GM19397 (cell line): ENCODE measurements at regions not wholly inside any gene's neighbourhood (a gene's known extent, or its start where the extent isn't known, plus 50 kb on each side); places are given as distances from the start of the nearest gene placed in this dataset.
"Not testable (repeated sequence)": the region's sequence is repeated elsewhere in the genome, so short reads cannot be mapped to it uniquely, and the experiment has no call there.

Experiments
- ATAC-seq: cut with Tn5 transposase; IDR thresholded peaks from one replicate; pipeline ENCODE4 v1.9.1; 2021; ENCODE audit warnings: mild to moderate bottlenecking, moderate library complexity; ENCODE audit not compliant: unreplicated experiment

DNA sequence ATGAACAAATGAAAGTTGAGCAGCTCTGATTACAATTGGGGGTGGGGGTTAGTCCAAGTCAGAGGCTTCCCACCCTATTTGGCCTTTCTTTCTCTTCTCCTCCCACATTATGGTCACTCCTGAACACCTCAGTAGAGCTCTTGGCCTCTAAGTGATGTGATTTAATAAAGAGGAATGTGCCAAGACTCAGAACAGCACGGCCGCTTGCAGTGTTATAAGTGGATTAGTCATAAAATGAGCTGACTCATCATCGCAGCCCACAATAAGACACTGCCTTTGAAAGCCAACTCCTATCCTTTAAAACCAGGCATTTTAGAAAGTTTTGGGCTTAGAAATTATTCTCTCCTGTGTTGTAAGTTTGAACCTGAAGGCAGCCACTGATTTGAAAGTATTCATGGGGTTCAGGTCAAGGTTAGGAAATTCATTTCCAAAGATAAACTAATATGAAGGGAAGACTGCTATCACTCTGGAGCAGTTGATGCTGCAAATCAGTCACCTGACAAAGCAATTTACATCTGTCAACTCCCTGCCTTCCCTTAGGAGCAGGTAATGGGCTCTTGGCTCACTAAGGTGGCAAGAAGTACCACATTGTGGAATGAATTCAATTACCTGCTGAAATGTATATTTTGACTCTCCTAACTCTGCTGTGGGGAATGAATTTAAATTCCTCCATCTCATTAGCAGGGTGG lies 283.6 kb upstream of the NMUR2 start:
- ATAC-seq, result no peak

DNA sequence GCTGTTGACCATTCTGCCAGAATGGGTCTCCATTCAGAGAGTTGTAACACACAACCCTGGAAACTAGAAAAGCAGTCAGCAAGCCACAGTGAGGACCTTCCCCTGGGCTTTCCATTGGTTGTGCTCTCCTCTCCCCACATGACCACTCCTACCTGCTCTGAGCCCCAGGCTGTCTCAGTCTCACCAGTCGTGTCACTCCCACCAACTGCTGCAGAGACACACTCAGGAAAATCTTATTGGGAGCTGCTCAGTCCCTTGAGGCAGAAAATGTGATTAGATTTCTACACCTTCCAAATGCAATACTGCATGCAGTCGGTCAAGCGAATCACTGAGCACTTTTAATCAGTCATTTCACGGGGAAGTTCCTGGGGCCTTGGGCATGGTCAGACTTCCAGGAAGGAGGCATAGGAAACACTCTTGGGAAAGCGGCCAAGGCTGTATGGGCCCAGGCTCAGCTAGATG lies 284.2 kb upstream of the NMUR2 start:
- no peak for ATAC-seq

DNA sequence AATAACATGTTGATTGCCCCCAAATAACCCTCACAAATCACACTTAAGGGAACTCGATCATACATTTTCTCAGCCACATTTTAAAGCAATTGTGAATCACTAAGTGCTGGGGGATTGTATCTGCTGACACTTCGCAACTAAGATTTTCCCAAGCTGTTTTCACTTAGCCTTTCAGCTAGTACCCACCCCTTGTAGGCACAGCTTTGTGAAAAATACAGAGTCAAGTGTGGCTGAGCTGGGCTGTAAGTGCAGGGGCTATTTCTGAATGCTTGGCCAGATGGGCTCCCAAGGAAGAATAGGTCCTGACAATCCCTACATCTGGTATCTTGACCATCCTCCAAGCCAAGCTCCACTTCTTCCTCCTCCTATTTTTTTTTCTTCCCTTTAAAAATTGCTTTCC lies 289.2 kb upstream of the NMUR2 start:
- no peak for ATAC-seq

DNA sequence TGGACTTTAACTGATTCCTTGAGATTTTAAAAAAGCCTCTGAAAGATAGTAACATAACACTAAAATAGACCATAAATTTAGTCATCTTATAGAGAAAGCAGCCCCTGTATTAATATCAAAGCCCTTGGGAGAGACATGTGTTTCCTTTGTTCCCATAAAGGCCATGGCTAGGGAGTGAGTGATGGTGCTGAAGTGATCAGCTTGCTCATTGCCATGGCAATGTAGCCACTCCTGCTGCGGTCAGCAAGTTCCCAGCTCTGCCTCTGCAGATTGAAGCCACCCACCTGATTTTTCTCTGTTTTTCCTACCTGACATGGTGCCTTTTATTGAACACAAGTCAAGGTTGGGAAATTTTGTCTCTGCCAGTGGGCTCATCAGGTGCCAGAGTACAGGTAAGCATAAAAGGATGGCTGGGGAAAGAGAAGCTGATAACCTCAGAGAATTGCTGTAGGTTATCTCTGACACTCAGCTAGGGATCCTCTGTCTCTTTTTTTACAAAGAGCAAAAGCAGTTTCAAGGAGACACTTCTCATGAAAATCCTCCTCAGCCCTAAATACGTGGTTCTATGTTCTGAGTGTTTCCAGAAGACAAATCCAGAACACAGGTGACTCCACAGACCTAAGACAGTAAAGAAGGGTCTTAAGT lies 296.3 kb upstream of the NMUR2 start:
- no peak for ATAC-seq

DNA sequence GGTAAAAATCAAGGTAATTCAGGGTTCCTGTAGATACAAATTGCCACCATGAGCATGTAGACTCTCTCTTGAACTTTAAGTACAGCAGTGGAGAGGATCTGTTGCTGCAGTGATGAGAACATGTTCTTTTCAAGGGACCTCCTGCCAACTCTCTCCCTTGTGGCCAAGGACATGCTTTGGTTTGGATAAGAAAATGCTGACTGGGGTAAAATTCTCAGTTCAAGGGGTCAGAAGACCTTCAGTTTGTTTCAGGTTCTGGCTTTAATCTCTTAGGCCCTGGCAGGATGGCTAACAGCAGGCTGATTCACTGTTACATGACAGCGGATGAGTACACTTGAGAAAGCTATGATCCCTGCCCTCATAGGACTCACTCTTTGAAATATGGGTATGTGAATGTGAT lies 299.2 kb upstream of the NMUR2 start:
- ATAC-seq, result no peak

DNA sequence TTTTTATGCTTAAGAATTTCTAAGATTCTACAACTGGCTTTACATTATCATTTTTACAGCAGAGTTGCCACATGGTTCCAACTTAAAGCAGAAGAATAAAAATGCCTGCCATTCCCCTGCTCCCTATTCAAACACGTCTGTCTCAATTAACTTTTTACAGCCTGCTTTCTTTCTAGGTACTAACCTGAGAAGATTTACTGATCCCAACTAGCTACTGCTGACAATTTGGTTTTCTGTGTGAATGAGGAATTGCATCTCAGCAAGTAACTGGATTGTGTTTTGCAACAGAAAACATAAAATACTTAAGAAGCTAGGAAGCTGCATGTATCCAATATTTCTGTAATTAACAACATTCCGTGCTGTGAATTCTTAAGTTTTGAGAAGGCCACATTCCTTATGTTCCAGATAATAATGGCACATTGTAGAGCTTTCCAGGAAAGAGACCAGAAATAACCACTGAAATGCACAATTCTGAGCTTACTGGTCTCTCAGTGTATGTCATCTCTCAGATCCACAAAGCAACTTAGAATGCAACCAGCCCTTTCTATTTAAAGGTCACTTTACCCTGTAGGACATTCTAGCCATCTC lies 306.8 kb upstream of the NMUR2 start:
- ATAC-seq, result no peak

DNA sequence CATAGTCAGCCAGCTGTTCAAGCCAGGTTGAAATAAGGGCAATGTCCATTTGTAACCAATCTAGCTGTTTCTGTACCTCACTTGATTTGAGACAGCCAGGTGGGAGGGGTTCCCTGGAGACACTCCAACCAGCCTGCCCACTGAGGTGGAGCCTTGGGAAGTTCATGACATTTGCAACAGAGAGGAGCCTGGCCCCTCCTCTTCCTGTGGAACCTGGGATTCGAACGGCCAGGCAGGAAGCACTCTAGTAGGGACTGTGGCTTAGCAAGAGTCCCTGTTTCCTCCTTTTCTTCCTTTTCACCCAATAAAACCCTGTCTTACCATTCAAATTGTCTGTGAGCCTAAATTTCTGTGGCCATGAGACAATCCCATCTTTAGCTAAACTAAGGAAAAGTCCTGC lies 312.3 kb upstream of the NMUR2 start:
- ATAC-seq, result no peak

DNA sequence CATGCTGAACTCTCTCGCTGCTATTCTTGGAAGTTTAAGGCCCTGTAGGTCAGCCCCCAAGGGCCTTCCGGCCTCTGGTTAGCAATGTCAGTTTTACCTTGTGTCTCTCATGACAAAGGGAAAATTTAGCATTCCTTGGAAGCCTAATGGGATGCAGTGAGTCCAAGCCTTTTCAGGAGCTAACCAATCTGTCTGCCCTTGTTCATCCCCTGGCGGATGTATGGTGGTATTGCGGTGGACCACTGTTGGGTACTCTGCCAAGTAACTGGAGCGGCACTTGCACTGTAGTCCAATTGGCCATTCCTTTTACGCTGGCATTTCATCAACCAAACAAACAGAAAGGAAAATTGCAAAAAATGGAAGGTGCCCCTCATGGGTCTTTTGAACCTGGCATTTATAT lies 318.4 kb upstream of the NMUR2 start:
- no peak for ATAC-seq

DNA sequence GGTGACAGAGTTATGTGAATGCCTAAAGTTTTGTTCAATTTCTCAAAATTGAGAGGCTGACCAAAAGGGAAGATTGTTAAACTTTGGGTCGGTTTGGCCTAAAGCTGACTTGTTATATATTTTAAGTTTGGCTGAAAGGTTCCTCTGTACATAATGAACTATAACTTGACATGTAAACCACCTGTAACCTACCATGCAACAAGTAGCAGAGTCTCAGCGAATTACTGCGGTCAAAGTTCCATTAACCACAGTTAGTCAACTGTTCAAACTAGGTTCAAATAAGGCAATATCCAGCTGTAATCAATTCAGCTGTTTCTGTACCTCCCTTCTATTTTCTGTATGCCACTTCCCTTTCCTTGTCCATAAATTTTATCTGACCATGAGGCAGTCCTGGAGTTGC lies 325.1 kb upstream of the NMUR2 start:
- ATAC-seq, result no peak

DNA sequence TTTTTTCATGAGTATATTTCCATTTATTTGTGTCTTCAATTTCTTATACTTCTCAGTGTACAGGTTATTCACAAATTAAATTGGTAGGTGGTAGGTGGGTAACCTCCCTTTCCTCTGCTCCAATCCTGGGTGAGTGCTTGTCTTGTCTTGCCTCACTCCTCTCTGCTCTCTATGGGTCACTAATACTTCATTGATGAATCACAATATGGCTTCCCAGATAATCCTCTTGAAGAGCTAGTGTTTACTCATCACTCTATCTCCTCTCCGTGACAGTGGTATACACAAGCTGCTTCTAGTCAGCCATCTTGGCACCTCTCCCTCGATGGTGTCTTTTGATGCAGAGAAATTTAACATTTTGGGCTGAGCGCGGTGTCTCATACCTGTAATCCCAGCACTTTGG lies 331.8 kb upstream of the NMUR2 start:
- ATAC-seq, result no peak

DNA sequence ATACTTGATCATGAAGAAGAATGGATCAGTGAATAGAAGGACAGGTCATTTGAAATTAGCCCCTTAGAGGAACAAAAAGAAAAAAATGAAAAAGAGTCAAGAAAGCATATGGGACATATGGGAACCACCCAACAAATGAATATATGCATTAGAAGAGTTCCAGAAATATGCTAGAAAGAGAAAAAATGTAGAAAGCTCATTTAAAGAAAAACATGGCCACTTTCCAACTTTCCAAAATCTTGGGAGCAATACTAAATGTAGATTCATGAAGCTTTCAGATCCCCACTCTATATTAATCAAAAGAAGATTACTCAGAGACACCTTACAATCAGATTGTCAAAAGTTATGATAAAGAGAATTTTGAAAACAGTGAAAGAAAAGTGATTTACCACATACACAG lies 334.8 kb upstream of the NMUR2 start:
- ATAC-seq, result no peak

DNA sequence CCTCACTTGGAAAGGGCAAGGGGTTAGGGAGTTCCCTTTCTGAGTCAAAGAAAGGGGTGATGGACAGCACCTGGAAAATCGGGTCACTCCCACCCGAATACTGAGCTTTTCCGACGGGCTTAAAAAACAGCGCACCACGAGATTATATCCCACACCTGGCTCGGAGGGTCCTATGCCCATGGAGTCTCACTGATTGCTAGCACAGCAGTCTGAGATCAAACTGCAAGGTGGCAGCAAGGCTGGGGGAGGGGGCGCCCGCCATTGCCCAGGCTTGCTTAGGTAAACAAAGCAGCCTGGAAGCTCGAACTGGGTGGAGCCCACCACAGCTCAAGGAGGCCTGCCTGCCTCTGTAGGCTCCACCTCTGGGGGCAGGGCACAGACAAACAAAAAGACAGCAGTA lies 336.0 kb upstream of the NMUR2 start:
- ATAC-seq, result not testable (repeated sequence)

DNA sequence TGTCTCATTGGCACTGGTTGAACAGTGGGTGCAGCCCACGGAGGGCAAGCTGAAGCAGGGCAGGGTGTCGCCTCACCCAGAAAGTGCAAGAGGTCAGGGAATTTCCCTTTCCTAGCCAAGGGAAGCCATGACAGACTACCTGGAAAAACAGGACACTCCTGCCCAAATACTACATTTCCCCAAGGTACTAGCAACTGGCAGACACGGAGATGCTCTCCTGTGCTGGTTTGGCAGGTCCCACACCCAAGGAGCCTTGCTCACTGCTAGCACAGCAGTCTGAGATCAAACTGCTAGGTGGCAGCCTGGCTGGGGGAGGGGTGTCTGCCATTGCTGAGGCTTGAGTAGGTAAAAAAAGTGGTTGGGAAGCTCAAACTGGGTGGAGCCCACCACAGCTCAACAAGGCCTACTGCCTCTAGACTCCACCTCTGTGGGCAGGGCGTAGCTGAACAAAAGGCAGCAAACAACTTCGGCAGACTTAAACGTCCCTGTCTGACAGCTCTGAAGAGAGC lies 382.7 kb upstream of the NMUR2 start:
- not testable (repeated sequence) for ATAC-seq

DNA sequence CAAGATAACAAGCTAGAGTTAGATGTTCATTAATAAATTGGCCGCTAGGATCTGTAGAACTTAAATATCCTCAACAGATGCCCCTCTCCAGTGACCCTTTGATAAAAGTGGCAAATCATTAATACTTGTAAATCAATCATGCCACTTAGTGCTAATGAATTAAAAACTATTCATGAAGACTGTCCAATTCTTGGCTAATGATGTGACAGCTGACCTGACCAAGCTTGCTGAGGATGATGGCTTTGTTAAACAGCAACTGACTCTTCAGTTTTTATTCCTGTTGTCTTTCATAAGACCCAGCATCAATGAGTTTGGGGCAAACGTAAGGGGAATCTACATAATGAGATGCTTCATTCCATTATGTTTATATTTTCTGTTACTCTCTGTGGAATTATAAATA lies 396.8 kb upstream of the NMUR2 start:
- ATAC-seq, result no peak

DNA sequence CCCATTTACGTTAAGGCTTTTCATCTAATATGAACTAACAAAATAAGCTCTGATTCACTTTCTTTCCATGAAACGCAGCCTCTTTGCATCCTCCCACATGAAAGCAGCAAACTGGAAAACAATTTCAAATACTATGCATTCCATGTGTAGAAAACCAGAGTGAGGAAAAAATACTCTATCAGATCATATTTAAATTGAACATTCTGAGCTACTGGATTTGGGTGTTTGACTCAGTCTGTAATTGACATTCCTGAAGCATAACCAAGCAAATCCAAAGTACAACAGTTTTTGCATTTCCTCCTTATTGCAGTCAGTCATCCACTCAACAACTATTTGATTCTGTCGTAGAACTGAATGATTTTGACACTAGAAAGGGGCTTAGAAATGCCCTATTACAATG lies 399.1 kb upstream of the NMUR2 start:
- ATAC-seq, result no peak

DNA sequence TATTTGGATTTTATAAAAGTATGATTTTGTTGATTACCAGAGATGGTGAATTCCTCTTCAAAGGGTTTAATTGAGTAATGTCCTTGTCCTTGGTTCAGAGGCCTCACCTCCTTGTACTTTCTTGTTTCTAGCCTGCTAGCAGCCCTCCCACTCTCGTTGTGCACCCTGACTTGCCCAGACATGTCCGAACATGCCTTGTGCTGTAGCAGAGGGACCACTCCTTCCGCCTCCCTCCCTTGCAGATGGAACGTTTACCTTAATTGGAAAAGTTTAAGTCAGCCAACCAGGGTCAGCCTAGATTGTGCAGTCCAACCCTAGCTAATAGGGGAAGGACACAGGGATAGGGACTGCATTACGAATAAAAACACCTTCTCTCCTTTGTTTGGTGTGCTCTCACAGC lies 406.9 kb upstream of the NMUR2 start:
- no peak for ATAC-seq

DNA sequence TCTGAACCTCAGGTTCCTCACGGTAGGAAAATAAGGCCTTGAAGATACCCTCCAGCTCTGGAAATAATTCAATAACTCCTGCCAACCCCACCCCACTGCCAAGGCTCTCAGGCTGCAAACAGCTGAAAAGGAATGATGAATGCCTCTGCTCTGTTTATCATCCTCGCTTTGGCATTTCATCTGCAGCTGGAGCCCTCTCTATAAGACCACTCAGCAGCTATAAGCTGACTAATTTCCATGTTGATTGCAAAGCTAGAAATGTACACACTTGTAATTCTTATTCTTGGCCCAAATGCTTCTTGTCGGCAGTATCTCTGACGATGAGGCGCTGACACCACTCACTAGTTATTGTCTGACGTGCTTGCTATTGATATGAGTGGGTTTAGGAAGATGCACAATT lies 408.4 kb upstream of the NMUR2 start:
- no peak for ATAC-seq

DNA sequence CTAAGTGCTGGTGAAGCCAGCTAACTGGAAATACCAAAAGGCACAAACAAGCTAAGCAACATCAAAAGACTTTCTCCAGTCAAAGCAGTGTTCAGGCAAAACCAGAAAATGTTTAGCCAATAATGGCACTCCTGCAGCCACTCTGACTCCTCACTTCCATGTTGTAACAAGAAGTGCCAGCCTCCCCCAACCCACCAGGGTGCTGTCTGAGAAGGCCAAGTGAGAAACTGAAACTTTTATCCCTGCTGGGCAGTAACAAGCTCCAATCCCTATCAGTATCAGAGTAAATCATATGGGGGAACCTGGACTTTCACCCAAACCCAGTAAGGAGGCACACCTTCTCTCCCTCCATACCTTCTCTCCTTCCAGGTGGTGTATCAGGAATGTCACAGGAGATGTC lies 414.8 kb upstream of the NMUR2 start:
- ATAC-seq, result no peak

DNA sequence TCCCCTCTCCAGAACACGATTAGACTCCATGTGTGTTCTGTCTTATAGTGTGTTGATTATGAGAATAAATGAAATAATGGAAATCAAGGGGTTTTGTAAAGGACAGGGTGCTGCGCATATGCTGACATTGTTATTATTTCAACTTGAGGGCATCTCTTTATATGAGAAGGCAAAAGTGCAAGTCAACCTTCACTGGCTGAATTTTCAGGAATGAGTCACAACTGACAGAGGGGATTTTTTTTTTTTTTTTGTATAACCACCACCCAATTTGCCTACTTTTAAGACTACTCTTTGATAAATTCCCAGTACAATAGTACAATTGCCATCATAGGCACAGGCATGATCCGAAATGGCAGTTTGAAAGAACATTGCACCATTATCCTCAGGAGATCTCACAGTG lies 419.2 kb upstream of the NMUR2 start:
- no peak for ATAC-seq

DNA sequence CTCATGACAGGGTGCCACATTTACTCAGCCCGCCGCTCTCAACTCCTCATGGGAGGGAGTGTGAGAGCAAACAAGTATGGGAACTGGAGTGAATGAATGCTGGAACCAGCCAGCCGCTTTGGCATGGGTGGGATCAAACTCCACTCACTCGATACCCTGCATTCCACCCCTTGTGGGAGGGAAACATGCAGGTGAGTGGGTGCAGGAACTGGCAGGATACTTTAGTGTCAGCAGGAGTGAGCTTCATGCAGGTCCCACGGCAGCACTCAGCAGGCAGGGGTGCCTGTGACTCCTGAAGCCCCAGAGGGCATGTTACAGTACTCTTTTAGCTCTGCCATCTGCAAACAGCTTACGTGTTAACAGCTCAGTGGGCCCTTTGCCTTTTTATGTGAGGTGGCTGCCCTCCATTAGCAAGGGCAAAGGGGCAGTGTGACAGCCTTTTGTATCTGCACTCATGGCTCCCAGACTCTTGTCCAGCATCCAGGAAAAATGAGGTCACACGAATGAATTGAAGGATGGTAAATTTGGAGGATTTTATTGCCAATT lies 433.2 kb upstream of the NMUR2 start:
- ATAC-seq, result no peak

DNA sequence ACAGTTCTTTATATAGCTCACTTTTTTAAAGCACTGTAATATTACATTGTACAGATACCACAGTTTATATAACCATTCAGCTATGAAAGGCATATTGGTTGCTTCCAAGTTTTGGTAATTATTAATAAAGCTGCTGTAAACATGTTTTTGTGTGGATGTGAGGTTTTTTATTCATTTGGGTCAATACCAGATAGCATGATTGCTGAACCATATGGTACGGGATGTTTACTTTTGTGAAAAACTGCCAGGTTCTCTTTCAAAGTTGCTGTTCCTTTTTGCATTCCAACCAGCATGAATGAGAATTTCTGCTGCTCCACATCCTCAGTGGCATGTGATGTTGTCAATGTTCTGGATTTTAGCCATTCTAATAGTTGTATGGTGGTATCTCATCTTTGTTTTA lies 439.6 kb upstream of the NMUR2 start:
- ATAC-seq, result no peak

DNA sequence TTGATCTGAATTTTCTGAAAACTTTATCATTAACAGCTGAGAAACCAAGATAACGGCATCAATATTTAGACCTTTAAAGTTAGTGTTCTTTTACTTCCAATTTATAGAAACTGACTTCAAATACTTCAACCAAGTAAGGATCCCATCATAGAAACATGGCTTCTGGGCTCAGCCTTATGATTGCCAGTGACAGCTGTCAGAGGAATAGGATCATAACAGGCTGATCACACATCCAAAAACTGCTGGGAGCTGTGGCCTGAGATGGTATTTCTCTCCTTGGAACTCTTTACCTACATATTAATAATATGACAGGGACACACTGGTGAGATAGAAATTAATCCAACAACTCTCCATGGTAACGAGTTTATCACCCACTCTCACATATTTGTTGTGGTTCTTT lies 448.3 kb upstream of the NMUR2 start:
- ATAC-seq, result no peak
